ENCODE measurements at regions not wholly inside any gene's neighbourhood (a gene's known extent, or its start where the extent isn't known, plus 50 kb on each side); places are given as distances from the start of the nearest gene placed in this dataset.
"Not testable (repeated sequence)": the region's sequence is repeated elsewhere in the genome, so short reads cannot be mapped to it uniquely, and the experiment has no call there.

GRCh38 chr16:51982715-51983680 lies 563.9 kb downstream of the TOX3 start:
- POLR2A ChIA-PET, result no interaction called here
- no peaks in the 10 kb centered on the region for H3K27me3 ChIP-seq (ENCODE audit: control insufficient read depth, insufficient read depth, low read length)
- CTCF ChIA-PET, result interaction anchor here (0.7 to 6.1 kb wide), 18 partner anchors 9 to 1169 kb away, joined by 3 to 116 read pairs (median 4); no protein-coding TSS in a partner anchor
- no peak overlapping the region for H3K4me3 ChIP-seq (ENCODE audit: low read depth, low read length)
- DNase-seq (ENCODE audit: low read depth), result no peak
- TF ChIP-seq CTCF (IDR thresholded peaks at IDR 0.05; ENCODE audit: insufficient read depth, low read depth, low read length), result peak; percentile 69
- no peaks in the 10 kb centered on the region for H3K36me3 ChIP-seq (ENCODE audit: control insufficient read depth, insufficient read depth, low read length)

GRCh38 chr16:51981725-51982124 lies 565.2 kb downstream of the TOX3 start:
- no peak for TF ChIP-seq CTCF (IDR thresholded peaks at IDR 0.05; ENCODE audit: insufficient read depth, low read depth, low read length)
- H3K4me3 ChIP-seq (ENCODE audit: low read depth, low read length), result no peak overlapping the region
- no peaks in the 10 kb centered on the region for H3K27me3 ChIP-seq (ENCODE audit: control insufficient read depth, insufficient read depth, low read length)
- CTCF ChIA-PET, result interaction anchor here (1.1 to 6.1 kb wide), 8 partner anchors 8 to 172 kb away, joined by 3 to 116 read pairs (median 4); no protein-coding TSS in a partner anchor
- POLR2A ChIA-PET, result no interaction called here
- DNase-seq (ENCODE audit: low read depth), result no peak
- no peaks in the 10 kb centered on the region for H3K36me3 ChIP-seq (ENCODE audit: control insufficient read depth, insufficient read depth, low read length)

GRCh38 chr16:51977506-51977905 lies 569.4 kb downstream of the TOX3 start:
- H3K4me3 ChIP-seq (ENCODE audit: low read depth, low read length); POLR2A ChIA-PET; DNase-seq (ENCODE audit: low read depth); H3K27me3 ChIP-seq (ENCODE audit: control insufficient read depth, insufficient read depth, low read length); CTCF ChIA-PET; H3K36me3 ChIP-seq (ENCODE audit: control insufficient read depth, insufficient read depth, low read length): not testable (repeated sequence)

GRCh38 chr16:51971184-51971583 lies 575.8 kb downstream of the TOX3 start:
- TF ChIP-seq CTCF (IDR thresholded peaks at IDR 0.05; ENCODE audit: insufficient read depth, low read depth, low read length), result peak; percentile 43; the same call in 1 of the 2 replicates
- POLR2A ChIA-PET, result no interaction called here
- Histone ChIP-seq H3K27me3 (ENCODE audit: control insufficient read depth, insufficient read depth, low read length) (no peaks in the 10 kb centered on the region), H3K4me3 (ENCODE audit: low read depth, low read length) (no peak overlapping the region), H3K36me3 (ENCODE audit: control insufficient read depth, insufficient read depth, low read length) (no peaks in the 10 kb centered on the region)
- CTCF ChIA-PET, result interaction anchor here (0.7 to 3.7 kb wide), 8 partner anchors 9 to 160 kb away, joined by 3 to 51 read pairs (median 4); no protein-coding TSS in a partner anchor
- DNase-seq (ENCODE audit: low read depth), result no peak

- Histone ChIP-seq H3K4me3 (ENCODE audit: low read depth, low read length) (no peak overlapping the region), H3K36me3 (ENCODE audit: control insufficient read depth, insufficient read depth, low read length) (no peaks in the 10 kb centered on the region), H3K27me3 (ENCODE audit: control insufficient read depth, insufficient read depth, low read length) (no peaks in the 10 kb centered on the region; the same call in 1 of the 2 replicates)
- TF ChIP-seq CTCF (IDR thresholded peaks at IDR 0.05; ENCODE audit: insufficient read depth, low read depth, low read length), result no peak
- no peak for DNase-seq (ENCODE audit: low read depth)
- CTCF ChIA-PET, result interaction anchor here (0.7 to 1.4 kb wide), 3 partner anchors 14 to 28 kb away, joined by 3 to 6 read pairs (median 3); no protein-coding TSS in a partner anchor
- POLR2A ChIA-PET, result no interaction called here
Observed at GRCh38 chr16:51968749-51969148, 578.2 kb downstream of the TOX3 start.

All from BJ (cell line).